GM23338 (cell line): ENCODE measurements at regions not wholly inside any gene's neighbourhood (a gene's known extent, or its start where the extent isn't known, plus 50 kb on each side); places are given as distances from the start of the nearest gene placed in this dataset.

Experiments used
- ATAC-seq: fragments of 200-7000 bp; cut with Tn5 transposase; 3 replicates; pipeline ENCODE4 v1.9.1; 2020
- DNase-seq: peaks from one replicate; pipeline ENCODE4 v3.0.0-alpha.2; 2015; ENCODE audit warnings: low spot score
- H2AFZ ChIP-seq: fragments of 200-600 bp; sonication (generic); 2 replicates; pipeline ENCODE4 v1.8.0; 2016; ENCODE audit warnings: antibody characterized with exemption, mild to moderate bottlenecking, moderate library complexity
- H3F3A ChIP-seq: fragments of 200-600 bp; sonication (generic); replicated peaks from 2 replicates; pipeline ENCODE4 v1.8.0; 2017; ENCODE audit warnings: antibody characterized with exemption, mixed run types, low read depth
- H3K27ac ChIP-seq: fragments of 200-600 bp; sonication (generic); 2 replicates; pipeline ENCODE4 v1.6.1; 2016; ENCODE audit warnings: low read depth
- H3K27me3 ChIP-seq: fragments of 200-600 bp; sonication (generic); 2 replicates; pipeline ENCODE4 v1.8.0; 2016; ENCODE audit warnings: mild to moderate bottlenecking, mixed run types, moderate library complexity; ENCODE audit not compliant: insufficient read depth
- H3K36me3 ChIP-seq: fragments of 200-600 bp; sonication (generic); 2 replicates; pipeline ENCODE4 v1.8.0; 2016; ENCODE audit warnings: mild to moderate bottlenecking; ENCODE audit not compliant: insufficient read depth
- H3K4me1 ChIP-seq: fragments of 200-600 bp; sonication (generic); 2 replicates; pipeline ENCODE4 v1.8.0; 2016; ENCODE audit warnings: mild to moderate bottlenecking, moderate library complexity; ENCODE audit not compliant: insufficient read depth
- H3K4me2 ChIP-seq: fragments of 200-600 bp; sonication (generic); 2 replicates; pipeline ENCODE4 v1.7.1; 2017; ENCODE audit warnings: mixed run types
- H3K4me3 ChIP-seq: fragments of 200-600 bp; sonication (generic); 2 replicates; pipeline ENCODE4 v1.6.1; 2016; ENCODE audit warnings: mixed run types
- H3K79me2 ChIP-seq: fragments of 200-600 bp; sonication (generic); replicated peaks from 2 replicates; pipeline ENCODE4 v1.8.0; 2017; ENCODE audit warnings: mild to moderate bottlenecking; ENCODE audit not compliant: insufficient read depth
- H3K9me2 ChIP-seq: fragments of 200-600 bp; sonication (generic); 2 replicates; pipeline ENCODE4 v1.8.0; 2017; ENCODE audit not compliant: insufficient read depth
- H4K20me1 ChIP-seq: fragments of 200-600 bp; sonication (generic); replicated peaks from 2 replicates; pipeline ENCODE4 v1.8.0; 2017; ENCODE audit warnings: mild to moderate bottlenecking; ENCODE audit not compliant: insufficient read depth
- H3K27ac Mint-ChIP-seq: 2 replicates; pipeline ENCODE4 v1.8.0; 2020; ENCODE audit warnings: inconsistent platforms, mild to moderate bottlenecking, moderate library complexity, mixed read lengths
- H3K27me3 Mint-ChIP-seq: 3 replicates; pipeline ENCODE4 v1.8.0; 2022; ENCODE audit warnings: low read depth, mild to moderate bottlenecking, moderate library complexity, mixed read lengths, inconsistent platforms; ENCODE audit not compliant: insufficient read depth, poor library complexity
- H3K36me3 Mint-ChIP-seq: 3 replicates; pipeline ENCODE4 v1.8.0; 2021; ENCODE audit warnings: low read depth, mild to moderate bottlenecking, inconsistent platforms, moderate library complexity, mixed read lengths
- H3K4me1 Mint-ChIP-seq: 3 replicates; pipeline ENCODE4 v1.8.0; 2020; ENCODE audit warnings: mild to moderate bottlenecking, inconsistent platforms, mixed read lengths
- H3K4me3 Mint-ChIP-seq: 3 replicates; pipeline ENCODE4 v1.8.0; 2021; ENCODE audit warnings: moderate library complexity, mild to moderate bottlenecking, inconsistent platforms, mixed read lengths
- H3K9me3 Mint-ChIP-seq: 3 replicates; pipeline ENCODE4 v1.8.0; 2020; ENCODE audit warnings: moderate library complexity, mild to moderate bottlenecking, inconsistent platforms, mixed read lengths
- CREB1 ChIP-seq: fragments of 250-450 bp; sonication (Bioruptor Pico); IDR thresholded peaks from 2 replicates; pipeline ENCODE4 v1.5.0; 2020; ENCODE audit warnings: low read depth, mild to moderate bottlenecking, moderate library complexity
- EZH2 ChIP-seq: fragments of 200-600 bp; sonication (generic); IDR thresholded peaks from one replicate; pipeline ENCODE4 v1.8.0; 2017; ENCODE audit warnings: antibody characterized with exemption, mild to moderate bottlenecking, low read depth; ENCODE audit not compliant: unreplicated experiment
- EZH2phosphoT487 ChIP-seq: fragments of 200-600 bp; sonication (generic); IDR thresholded peaks from one replicate; pipeline ENCODE4 v1.8.1; 2018; ENCODE audit warnings: antibody characterized with exemption; ENCODE audit not compliant: unreplicated experiment
- NANOG ChIP-seq: IDR thresholded peaks from 2 replicates; pipeline ENCODE4 v1.6.1; 2016; ENCODE audit warnings: antibody characterized with exemption, borderline replicate concordance
- POLR2AphosphoS5 ChIP-seq: IDR thresholded peaks from 2 replicates; pipeline ENCODE4 v1.6.1; 2016; ENCODE audit warnings: antibody characterized with exemption, low read depth
- STAT1 ChIP-seq: IDR thresholded peaks from one replicate; pipeline ENCODE4 v1.6.1; 2016; ENCODE audit warnings: antibody characterized with exemption; ENCODE audit not compliant: unreplicated experiment
- ZNF114 ChIP-seq: fragments of 250-450 bp; sonication (Bioruptor Pico); IDR thresholded peaks from 2 replicates; pipeline ENCODE4 v1.5.0; 2020; ENCODE audit warnings: mild to moderate bottlenecking, moderate library complexity
- TF ChIP-seq, protein P1 (sequence below): IDR thresholded peaks from 2 replicates; pipeline ENCODE4 v1.6.1; 2016; ENCODE audit warnings: antibody characterized with exemption
- TF ChIP-seq, protein P2 (sequence below): IDR thresholded peaks from one replicate; pipeline ENCODE4 v1.6.1; 2018; ENCODE audit warnings: antibody characterized with exemption; ENCODE audit not compliant: unreplicated experiment
- TF ChIP-seq, protein P3 (sequence below): fragments of 250-450 bp; sonication (Bioruptor Pico); IDR thresholded peaks from 2 replicates; pipeline ENCODE4 v1.5.0; 2020; ENCODE audit warnings: mild to moderate bottlenecking, moderate library complexity
- TF ChIP-seq, protein P4 (sequence below), 2 experiments: fragments of 200-600 bp in 1 of 2; sonication (generic) in 1 of 2; conservative IDR thresholded peaks; 2 replicates each; pipeline versions ENCODE4 v1.5.1 to v1.6.1; 2016 to 2017; ENCODE audit warnings: antibody characterized with exemption in 2 of 2, low read depth in 2 of 2, mild to moderate bottlenecking in 2 of 2, moderate library complexity in 1 of 2

DNA sequence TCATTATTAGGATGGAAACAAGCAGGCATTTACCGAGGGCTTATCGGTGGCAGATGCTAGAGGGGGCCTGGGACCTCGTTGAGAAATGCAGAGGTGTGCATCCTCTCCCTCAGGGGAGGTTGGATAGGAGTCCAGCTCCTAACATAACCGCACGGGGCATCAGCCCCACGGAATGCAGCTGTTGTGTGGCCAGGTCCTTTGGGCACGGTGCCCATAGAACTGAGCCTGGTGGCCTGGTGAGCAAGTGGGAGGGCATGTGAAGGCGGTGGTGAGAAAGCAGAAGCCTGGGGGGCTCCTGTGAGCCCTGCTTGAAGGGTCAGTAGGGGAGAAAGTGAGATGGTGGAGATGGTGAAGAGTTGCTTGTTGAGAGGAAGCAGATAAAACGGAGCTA, 143.7 kb downstream of the CDH26 start (continued):
- TF ChIP-seq, protein P1, sequence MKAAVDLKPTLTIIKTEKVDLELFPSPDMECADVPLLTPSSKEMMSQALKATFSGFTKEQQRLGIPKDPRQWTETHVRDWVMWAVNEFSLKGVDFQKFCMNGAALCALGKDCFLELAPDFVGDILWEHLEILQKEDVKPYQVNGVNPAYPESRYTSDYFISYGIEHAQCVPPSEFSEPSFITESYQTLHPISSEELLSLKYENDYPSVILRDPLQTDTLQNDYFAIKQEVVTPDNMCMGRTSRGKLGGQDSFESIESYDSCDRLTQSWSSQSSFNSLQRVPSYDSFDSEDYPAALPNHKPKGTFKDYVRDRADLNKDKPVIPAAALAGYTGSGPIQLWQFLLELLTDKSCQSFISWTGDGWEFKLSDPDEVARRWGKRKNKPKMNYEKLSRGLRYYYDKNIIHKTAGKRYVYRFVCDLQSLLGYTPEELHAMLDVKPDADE: no peak
- TF ChIP-seq EZH2 (no peak), STAT1 (no peak), NANOG (no peak), EZH2phosphoT487 (no peak)

DNA sequence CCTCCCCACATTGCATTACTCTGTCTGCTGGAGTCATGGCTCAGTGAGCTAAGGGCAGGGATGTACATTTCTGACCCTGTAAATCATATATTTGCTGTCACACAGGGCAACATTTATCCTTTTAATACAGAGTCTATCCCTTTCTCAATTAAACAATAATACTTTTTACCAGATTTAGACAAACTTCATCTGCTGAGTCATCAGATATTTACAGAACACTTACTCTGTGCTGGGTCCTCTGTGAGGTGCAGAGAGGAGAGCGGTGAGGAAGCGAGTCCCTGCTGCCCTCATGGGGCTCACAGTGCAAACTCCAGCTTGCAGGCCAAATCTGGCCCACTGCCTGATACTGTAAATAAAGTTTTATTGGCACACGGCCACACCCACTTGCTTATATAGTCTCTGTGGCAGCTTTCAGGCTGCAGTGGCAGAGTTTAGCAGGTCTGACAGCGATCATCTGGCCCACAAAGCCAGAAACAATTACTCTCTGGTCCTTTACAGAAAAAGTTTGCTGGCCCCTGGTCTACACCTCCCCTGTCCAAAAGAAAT, 144.5 kb downstream of the CDH26 start:
- no peak overlapping the region for H3K4me2 ChIP-seq
- H3K27ac ChIP-seq: no peak overlapping the region
- no peaks in the 10 kb centered on the region; the same call in 1 of the 2 replicates for H3K4me1 ChIP-seq
- H2AFZ ChIP-seq: no peak overlapping the region
- H3K36me3 Mint-ChIP-seq: no peaks in the 10 kb centered on the region; the same call in 1 of the 3 replicates
- H3F3A ChIP-seq: no peaks in the 10 kb centered on the region
- no peaks in the 10 kb centered on the region for H3K36me3 ChIP-seq
- ATAC-seq: no peak
- H3K4me1 Mint-ChIP-seq: peaks cover 20% of the 10 kb centered on the region
- no peaks in the 10 kb centered on the region for H3K9me2 ChIP-seq
- no peak for DNase-seq
- H3K4me3 ChIP-seq: no peak overlapping the region
- H3K27me3 ChIP-seq: peaks cover 44% of the 10 kb centered on the region
- H3K27me3 Mint-ChIP-seq: peaks cover 43% of the 10 kb centered on the region
- H3K27ac Mint-ChIP-seq: no peak overlapping the region
- H3K4me3 Mint-ChIP-seq: no peak overlapping the region
- no peaks in the 10 kb centered on the region for H4K20me1 ChIP-seq
- H3K9me3 Mint-ChIP-seq: peaks cover 13% of the 10 kb centered on the region
- no peaks in the 10 kb centered on the region for H3K79me2 ChIP-seq
- TF ChIP-seq EZH2 (no peak), EZH2phosphoT487 (no peak), POLR2AphosphoS5 (no peak), CREB1 (no peak), NANOG (no peak), ZNF114 (CRISPR knock-in tag) (no peak)
- TF ChIP-seq, protein P2, sequence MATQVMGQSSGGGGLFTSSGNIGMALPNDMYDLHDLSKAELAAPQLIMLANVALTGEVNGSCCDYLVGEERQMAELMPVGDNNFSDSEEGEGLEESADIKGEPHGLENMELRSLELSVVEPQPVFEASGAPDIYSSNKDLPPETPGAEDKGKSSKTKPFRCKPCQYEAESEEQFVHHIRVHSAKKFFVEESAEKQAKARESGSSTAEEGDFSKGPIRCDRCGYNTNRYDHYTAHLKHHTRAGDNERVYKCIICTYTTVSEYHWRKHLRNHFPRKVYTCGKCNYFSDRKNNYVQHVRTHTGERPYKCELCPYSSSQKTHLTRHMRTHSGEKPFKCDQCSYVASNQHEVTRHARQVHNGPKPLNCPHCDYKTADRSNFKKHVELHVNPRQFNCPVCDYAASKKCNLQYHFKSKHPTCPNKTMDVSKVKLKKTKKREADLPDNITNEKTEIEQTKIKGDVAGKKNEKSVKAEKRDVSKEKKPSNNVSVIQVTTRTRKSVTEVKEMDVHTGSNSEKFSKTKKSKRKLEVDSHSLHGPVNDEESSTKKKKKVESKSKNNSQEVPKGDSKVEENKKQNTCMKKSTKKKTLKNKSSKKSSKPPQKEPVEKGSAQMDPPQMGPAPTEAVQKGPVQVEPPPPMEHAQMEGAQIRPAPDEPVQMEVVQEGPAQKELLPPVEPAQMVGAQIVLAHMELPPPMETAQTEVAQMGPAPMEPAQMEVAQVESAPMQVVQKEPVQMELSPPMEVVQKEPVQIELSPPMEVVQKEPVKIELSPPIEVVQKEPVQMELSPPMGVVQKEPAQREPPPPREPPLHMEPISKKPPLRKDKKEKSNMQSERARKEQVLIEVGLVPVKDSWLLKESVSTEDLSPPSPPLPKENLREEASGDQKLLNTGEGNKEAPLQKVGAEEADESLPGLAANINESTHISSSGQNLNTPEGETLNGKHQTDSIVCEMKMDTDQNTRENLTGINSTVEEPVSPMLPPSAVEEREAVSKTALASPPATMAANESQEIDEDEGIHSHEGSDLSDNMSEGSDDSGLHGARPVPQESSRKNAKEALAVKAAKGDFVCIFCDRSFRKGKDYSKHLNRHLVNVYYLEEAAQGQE: no peak
- TF ChIP-seq, protein P3, sequence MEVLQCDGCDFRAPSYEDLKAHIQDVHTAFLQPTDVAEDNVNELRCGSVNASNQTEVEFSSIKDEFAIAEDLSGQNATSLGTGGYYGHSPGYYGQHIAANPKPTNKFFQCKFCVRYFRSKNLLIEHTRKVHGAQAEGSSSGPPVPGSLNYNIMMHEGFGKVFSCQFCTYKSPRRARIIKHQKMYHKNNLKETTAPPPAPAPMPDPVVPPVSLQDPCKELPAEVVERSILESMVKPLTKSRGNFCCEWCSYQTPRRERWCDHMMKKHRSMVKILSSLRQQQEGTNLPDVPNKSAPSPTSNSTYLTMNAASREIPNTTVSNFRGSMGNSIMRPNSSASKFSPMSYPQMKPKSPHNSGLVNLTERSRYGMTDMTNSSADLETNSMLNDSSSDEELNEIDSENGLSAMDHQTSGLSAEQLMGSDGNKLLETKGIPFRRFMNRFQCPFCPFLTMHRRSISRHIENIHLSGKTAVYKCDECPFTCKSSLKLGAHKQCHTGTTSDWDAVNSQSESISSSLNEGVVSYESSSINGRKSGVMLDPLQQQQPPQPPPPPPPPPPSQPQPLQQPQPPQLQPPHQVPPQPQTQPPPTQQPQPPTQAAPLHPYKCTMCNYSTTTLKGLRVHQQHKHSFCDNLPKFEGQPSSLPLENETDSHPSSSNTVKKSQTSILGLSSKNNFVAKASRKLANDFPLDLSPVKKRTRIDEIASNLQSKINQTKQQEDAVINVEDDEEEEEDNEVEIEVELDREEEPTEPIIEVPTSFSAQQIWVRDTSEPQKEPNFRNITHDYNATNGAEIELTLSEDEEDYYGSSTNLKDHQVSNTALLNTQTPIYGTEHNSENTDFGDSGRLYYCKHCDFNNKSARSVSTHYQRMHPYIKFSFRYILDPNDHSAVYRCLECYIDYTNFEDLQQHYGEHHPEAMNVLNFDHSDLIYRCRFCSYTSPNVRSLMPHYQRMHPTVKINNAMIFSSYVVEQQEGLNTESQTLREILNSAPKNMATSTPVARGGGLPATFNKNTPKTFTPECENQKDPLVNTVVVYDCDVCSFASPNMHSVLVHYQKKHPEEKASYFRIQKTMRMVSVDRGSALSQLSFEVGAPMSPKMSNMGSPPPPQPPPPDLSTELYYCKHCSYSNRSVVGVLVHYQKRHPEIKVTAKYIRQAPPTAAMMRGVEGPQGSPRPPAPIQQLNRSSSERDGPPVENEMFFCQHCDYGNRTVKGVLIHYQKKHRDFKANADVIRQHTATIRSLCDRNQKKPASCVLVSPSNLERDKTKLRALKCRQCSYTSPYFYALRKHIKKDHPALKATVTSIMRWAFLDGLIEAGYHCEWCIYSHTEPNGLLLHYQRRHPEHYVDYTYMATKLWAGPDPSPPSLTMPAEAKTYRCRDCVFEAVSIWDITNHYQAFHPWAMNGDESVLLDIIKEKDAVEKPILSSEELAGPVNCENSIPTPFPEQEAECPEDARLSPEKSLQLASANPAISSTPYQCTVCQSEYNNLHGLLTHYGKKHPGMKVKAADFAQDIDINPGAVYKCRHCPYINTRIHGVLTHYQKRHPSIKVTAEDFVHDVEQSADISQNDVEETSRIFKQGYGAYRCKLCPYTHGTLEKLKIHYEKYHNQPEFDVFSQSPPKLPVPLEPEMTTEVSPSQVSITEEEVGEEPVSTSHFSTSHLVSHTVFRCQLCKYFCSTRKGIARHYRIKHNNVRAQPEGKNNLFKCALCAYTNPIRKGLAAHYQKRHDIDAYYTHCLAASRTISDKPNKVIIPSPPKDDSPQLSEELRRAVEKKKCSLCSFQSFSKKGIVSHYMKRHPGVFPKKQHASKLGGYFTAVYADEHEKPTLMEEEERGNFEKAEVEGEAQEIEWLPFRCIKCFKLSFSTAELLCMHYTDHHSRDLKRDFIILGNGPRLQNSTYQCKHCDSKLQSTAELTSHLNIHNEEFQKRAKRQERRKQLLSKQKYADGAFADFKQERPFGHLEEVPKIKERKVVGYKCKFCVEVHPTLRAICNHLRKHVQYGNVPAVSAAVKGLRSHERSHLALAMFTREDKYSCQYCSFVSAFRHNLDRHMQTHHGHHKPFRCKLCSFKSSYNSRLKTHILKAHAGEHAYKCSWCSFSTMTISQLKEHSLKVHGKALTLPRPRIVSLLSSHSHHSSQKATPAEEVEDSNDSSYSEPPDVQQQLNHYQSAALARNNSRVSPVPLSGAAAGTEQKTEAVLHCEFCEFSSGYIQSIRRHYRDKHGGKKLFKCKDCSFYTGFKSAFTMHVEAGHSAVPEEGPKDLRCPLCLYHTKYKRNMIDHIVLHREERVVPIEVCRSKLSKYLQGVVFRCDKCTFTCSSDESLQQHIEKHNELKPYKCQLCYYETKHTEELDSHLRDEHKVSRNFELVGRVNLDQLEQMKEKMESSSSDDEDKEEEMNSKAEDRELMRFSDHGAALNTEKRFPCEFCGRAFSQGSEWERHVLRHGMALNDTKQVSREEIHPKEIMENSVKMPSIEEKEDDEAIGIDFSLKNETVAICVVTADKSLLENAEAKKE (CRISPR knock-in tag): no peak
- TF ChIP-seq, protein P4, sequence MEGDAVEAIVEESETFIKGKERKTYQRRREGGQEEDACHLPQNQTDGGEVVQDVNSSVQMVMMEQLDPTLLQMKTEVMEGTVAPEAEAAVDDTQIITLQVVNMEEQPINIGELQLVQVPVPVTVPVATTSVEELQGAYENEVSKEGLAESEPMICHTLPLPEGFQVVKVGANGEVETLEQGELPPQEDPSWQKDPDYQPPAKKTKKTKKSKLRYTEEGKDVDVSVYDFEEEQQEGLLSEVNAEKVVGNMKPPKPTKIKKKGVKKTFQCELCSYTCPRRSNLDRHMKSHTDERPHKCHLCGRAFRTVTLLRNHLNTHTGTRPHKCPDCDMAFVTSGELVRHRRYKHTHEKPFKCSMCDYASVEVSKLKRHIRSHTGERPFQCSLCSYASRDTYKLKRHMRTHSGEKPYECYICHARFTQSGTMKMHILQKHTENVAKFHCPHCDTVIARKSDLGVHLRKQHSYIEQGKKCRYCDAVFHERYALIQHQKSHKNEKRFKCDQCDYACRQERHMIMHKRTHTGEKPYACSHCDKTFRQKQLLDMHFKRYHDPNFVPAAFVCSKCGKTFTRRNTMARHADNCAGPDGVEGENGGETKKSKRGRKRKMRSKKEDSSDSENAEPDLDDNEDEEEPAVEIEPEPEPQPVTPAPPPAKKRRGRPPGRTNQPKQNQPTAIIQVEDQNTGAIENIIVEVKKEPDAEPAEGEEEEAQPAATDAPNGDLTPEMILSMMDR (conservative IDR thresholded peaks at IDR 0.05; ENCODE audit: low read depth in 2 of 2): no peak
- TF ChIP-seq, protein P1: no peak
